Stimulated activated CD8-positive, alpha-beta memory T cell treated with anti-CD3 and anti-CD28 coated beads, Interleukin-2, amount 100 ng/mL, for 48 hours (primary cell): ENCODE measurements at regions not wholly inside any gene's neighbourhood (a gene's known extent, or its start where the extent isn't known, plus 50 kb on each side); places are given as distances from the start of the nearest gene placed in this dataset.
"Not testable (repeated sequence)": the region's sequence is repeated elsewhere in the genome, so short reads cannot be mapped to it uniquely, and the experiment has no call there.

Experiments
- DNase-seq, 2 donors: peaks; one replicate each; pipeline ENCODE4 v3.0.0-alpha.2; 2020; ENCODE audit warnings: low read depth in 2 of 2

- DNase-seq, result no peak
These were observed 147.5 kb downstream of the NFKBIZ start for GRCh38 chr3:101996832-101997231.

- DNase-seq, result no peak
These were observed 149.1 kb downstream of the NFKBIZ start for GRCh38 chr3:101998256-101998926.

GRCh38 chr3:101999177-101999779 is 150.0 kb downstream of the NFKBIZ start:
- no peak for DNase-seq

- DNase-seq, result no peak
These were observed 151.4 kb downstream of the NFKBIZ start for GRCh38 chr3:102000620-102001209.

- no peak for DNase-seq
These were observed 152.7 kb downstream of the NFKBIZ start for GRCh38 chr3:102002056-102002455.

GRCh38 chr3:102004561-102004960 is 155.2 kb downstream of the NFKBIZ start:
- DNase-seq, result no peak

- no peak for DNase-seq
These were observed 156.2 kb downstream of the NFKBIZ start for GRCh38 chr3:102005551-102005950.

- no peak for DNase-seq
These were observed 157.6 kb downstream of the NFKBIZ start for GRCh38 chr3:102006812-102007485.

GRCh38 chr3:102008436-102008835 is 159.1 kb downstream of the NFKBIZ start:
- DNase-seq, result not testable (repeated sequence)

- DNase-seq, result no peak
These were observed 167.1 kb downstream of the NFKBIZ start for GRCh38 chr3:102016417-102016816.

GRCh38 chr3:102017784-102018183 is 168.5 kb downstream of the NFKBIZ start:
- DNase-seq, result no peak

- no peak for DNase-seq
These were observed 169.2 kb downstream of the NFKBIZ start for GRCh38 chr3:102018551-102018950.

- DNase-seq, result no peak
These were observed 171.4 kb downstream of the NFKBIZ start for GRCh38 chr3:102020735-102021134.

GRCh38 chr3:102024270-102024904 is 175.1 kb downstream of the NFKBIZ start:
- DNase-seq, result no peak

- no peak for DNase-seq
These were observed 176.4 kb downstream of the NFKBIZ start for GRCh38 chr3:102025606-102026270.

- no peak for DNase-seq
These were observed 177.3 kb downstream of the NFKBIZ start for GRCh38 chr3:102026656-102027055.

GRCh38 chr3:102030661-102031060 is 181.3 kb downstream of the NFKBIZ start:
- no peak for DNase-seq

- no peak for DNase-seq
These were observed 182.5 kb downstream of the NFKBIZ start for GRCh38 chr3:102031834-102032233.

GRCh38 chr3:102032491-102033383 is 183.4 kb downstream of the NFKBIZ start:
- no peak for DNase-seq

- DNase-seq, result no peak
These were observed 185.5 kb downstream of the NFKBIZ start for GRCh38 chr3:102034639-102035451.
